H9 (cell line): ENCODE measurements at regions not wholly inside any gene's neighbourhood (a gene's known extent, or its start where the extent isn't known, plus 50 kb on each side); places are given as distances from the start of the nearest gene placed in this dataset.

Source experiments
- DNase-seq: peaks from one replicate; pipeline ENCODE4 v3.0.0-alpha.2; 2017
- H2AFZ ChIP-seq: one replicate; pipeline ENCODE4 v1.6.1; 2013; ENCODE audit warnings: mild to moderate bottlenecking, low read length, control low read depth, moderate library complexity
- H2AK5ac ChIP-seq: 2 replicates; pipeline ENCODE4 v1.6.1; 2013; ENCODE audit warnings: low read length, control low read depth, mixed read lengths; ENCODE audit not compliant: insufficient read length
- H2BK120ac ChIP-seq: one replicate; pipeline ENCODE4 v1.6.1; 2013; ENCODE audit warnings: low read depth, mild to moderate bottlenecking, low read length, control low read depth, inconsistent platforms; ENCODE audit not compliant: poor library complexity, severe bottlenecking
- H2BK12ac ChIP-seq: 2 replicates; pipeline ENCODE4 v1.6.1; 2013; ENCODE audit warnings: low read length, control low read depth, mixed read lengths, low read depth; ENCODE audit not compliant: insufficient read length
- H2BK15ac ChIP-seq: 2 replicates; pipeline ENCODE4 v1.6.1; 2013; ENCODE audit warnings: low read depth, low read length, control low read depth
- H2BK20ac ChIP-seq: one replicate; pipeline ENCODE4 v1.6.1; 2013; ENCODE audit warnings: low read depth, mild to moderate bottlenecking, low read length, control low read depth, inconsistent platforms; ENCODE audit not compliant: poor library complexity, severe bottlenecking
- H2BK5ac ChIP-seq: 2 replicates; pipeline ENCODE4 v1.6.1; 2013; ENCODE audit warnings: low read length, control low read depth, mixed read lengths; ENCODE audit not compliant: insufficient read length
- H3K14ac ChIP-seq: 2 replicates; pipeline ENCODE4 v1.6.1; 2013; ENCODE audit warnings: low read length, control low read depth; ENCODE audit not compliant: insufficient read depth
- H3K18ac ChIP-seq: 2 replicates; pipeline ENCODE4 v1.6.1; 2013; ENCODE audit warnings: low read depth, mild to moderate bottlenecking, mixed read lengths, low read length, control low read depth; ENCODE audit not compliant: insufficient read length
- H3K23ac ChIP-seq: 2 replicates; pipeline ENCODE4 v1.6.1; 2013; ENCODE audit warnings: low read length, control low read depth, mixed read lengths, low read depth; ENCODE audit not compliant: insufficient read length
- H3K23me2 ChIP-seq: 2 replicates; pipeline ENCODE4 v1.6.1; 2013; ENCODE audit warnings: low read depth, mild to moderate bottlenecking, mixed read lengths, low read length, control low read depth; ENCODE audit not compliant: insufficient read length, poor library complexity, severe bottlenecking
- H3K27ac ChIP-seq: 2 replicates; pipeline ENCODE4 v1.5.1; 2013; ENCODE audit warnings: low read length, control low read depth, mixed read lengths, low read depth; ENCODE audit not compliant: insufficient read length
- H3K27me3 ChIP-seq: 2 replicates; pipeline ENCODE4 v1.6.1; 2013; ENCODE audit warnings: low read length, control low read depth, inconsistent platforms; ENCODE audit not compliant: insufficient read depth
- H3K4ac ChIP-seq: 2 replicates; pipeline ENCODE4 v1.6.1; 2013; ENCODE audit warnings: low read depth, mild to moderate bottlenecking, control low read depth, inconsistent platforms, low read length, moderate library complexity
- H3K4me1 ChIP-seq: 2 replicates; pipeline ENCODE4 v1.6.1; 2013; ENCODE audit warnings: low read length, control low read depth, inconsistent platforms; ENCODE audit not compliant: insufficient read depth
- H3K4me2 ChIP-seq: 2 replicates; pipeline ENCODE4 v1.6.1; 2013; ENCODE audit warnings: low read length, control low read depth, mixed read lengths; ENCODE audit not compliant: insufficient read length, insufficient read depth
- H3K56ac ChIP-seq: 2 replicates; pipeline ENCODE4 v1.6.1; 2013; ENCODE audit warnings: low read depth, mild to moderate bottlenecking, mixed read lengths, low read length, control low read depth; ENCODE audit not compliant: insufficient read length
- H3K79me1 ChIP-seq: 2 replicates; pipeline ENCODE4 v1.6.1; 2013; ENCODE audit warnings: low read depth, mild to moderate bottlenecking, moderate library complexity, low read length, control low read depth, inconsistent platforms; ENCODE audit not compliant: insufficient read depth, poor library complexity, severe bottlenecking
- H3K79me2 ChIP-seq: 2 replicates; pipeline ENCODE4 v1.6.1; 2013; ENCODE audit warnings: low read length, control low read depth, inconsistent platforms; ENCODE audit not compliant: insufficient read depth
- H3K9ac ChIP-seq: 2 replicates; pipeline ENCODE4 v1.6.1; 2013; ENCODE audit warnings: low read length, control low read depth, mixed read lengths; ENCODE audit not compliant: insufficient read length; ENCODE audit errors: extremely low read depth
- H3K9me3 ChIP-seq: one replicate; pipeline ENCODE4 v1.6.1; 2013; ENCODE audit warnings: low read depth, low read length, inconsistent platforms; ENCODE audit not compliant: control insufficient read depth
- H3T11ph ChIP-seq: one replicate; pipeline ENCODE4 v1.6.1; 2013; ENCODE audit warnings: mild to moderate bottlenecking, low read length, control low read depth, inconsistent platforms
- H4K20me1 ChIP-seq: one replicate; pipeline ENCODE4 v1.6.1; 2013; ENCODE audit not compliant: control insufficient read depth, insufficient read length, insufficient read depth
- H4K5ac ChIP-seq: 2 replicates; pipeline ENCODE4 v1.6.1; 2013; ENCODE audit warnings: low read depth, mild to moderate bottlenecking, mixed read lengths, low read length, control low read depth; ENCODE audit not compliant: insufficient read length
- H4K8ac ChIP-seq: replicated peaks from 2 replicates; pipeline ENCODE4 v1.6.1; 2013; ENCODE audit warnings: low read length, control low read depth, mixed read lengths, low read depth; ENCODE audit not compliant: insufficient read length
- H4K91ac ChIP-seq: 2 replicates; pipeline ENCODE4 v1.6.1; 2013; ENCODE audit warnings: low read depth, mild to moderate bottlenecking, moderate library complexity, mixed read lengths, low read length, control low read depth; ENCODE audit not compliant: insufficient read length
- H3K27ac Mint-ChIP-seq, 3 experiments: 2 replicates in 2 of 3; 3 replicates in 1 of 3; pipeline ENCODE4 v1.8.0; 2020 to 2021; ENCODE audit warnings: mixed read lengths in 3 of 3, mild to moderate bottlenecking in 1 of 3, moderate library complexity in 1 of 3
- H3K27me3 Mint-ChIP-seq: 2 replicates; pipeline ENCODE4 v1.8.0; 2021; ENCODE audit warnings: low read depth, mild to moderate bottlenecking, moderate library complexity, mixed read lengths
- H3K36me3 Mint-ChIP-seq, 3 experiments: 2 replicates in 2 of 3; 3 replicates in 1 of 3; pipeline ENCODE4 v1.8.0; 2020 to 2021; ENCODE audit warnings: low read depth in 3 of 3, mixed read lengths in 3 of 3; ENCODE audit not compliant: insufficient read depth in 1 of 3
- H3K4me1 Mint-ChIP-seq, 2 experiments: 2 replicates each; pipeline ENCODE4 v1.8.0; 2020; ENCODE audit warnings: mixed read lengths in 2 of 2
- H3K4me3 Mint-ChIP-seq, 2 experiments: 2 replicates in 1 of 2; 3 replicates in 1 of 2; pipeline ENCODE4 v1.8.0; 2020 to 2021; ENCODE audit warnings: mild to moderate bottlenecking in 2 of 2, mixed read lengths in 2 of 2, moderate library complexity in 1 of 2
- H3K9me3 Mint-ChIP-seq, 2 experiments: 2 replicates in 1 of 2; 3 replicates in 1 of 2; pipeline ENCODE4 v1.8.0; 2020; ENCODE audit warnings: mild to moderate bottlenecking in 2 of 2, mixed read lengths in 2 of 2, moderate library complexity in 1 of 2
- CTCF ChIP-seq: fragments of 200-600 bp; sonication (generic); conservative IDR thresholded peaks from 3 replicates; pipeline ENCODE4 v1.8.0; 2021; ENCODE audit warnings: antibody characterized with exemption, mild to moderate bottlenecking
- WGBS: extraction: QIAGEN DNeasy Blood & Tissue Kit; methylation state at CpG from one replicate; pipeline ENCODE4 v1.1.7; 2013; ENCODE audit warnings: missing lambda C conversion rate, low lambda C conversion rate, mixed read lengths; ENCODE audit not compliant: insufficient read length; ENCODE audit errors: extremely low coverage; 5-methylcytosine and 5-hydroxymethylcytosine counted together

GRCh38 chr1:14236097-14236496 lies 362.4 kb upstream of the KAZN start:
- DNase-seq, result no peak

More at GRCh38 chr1:14236097-14236496, 362.4 kb upstream of the KAZN start:
- H3K23ac ChIP-seq, result no peak overlapping the region
- no peak overlapping the region for H2AK5ac ChIP-seq
- no peak overlapping the region for H4K5ac ChIP-seq
- H2BK12ac ChIP-seq, result no peak overlapping the region
- H2BK5ac ChIP-seq, result no peak overlapping the region
- no peak overlapping the region for H3K4ac ChIP-seq
- H3K23me2 ChIP-seq, result no peaks in the 10 kb centered on the region
- H3K27ac Mint-ChIP-seq, result no peak overlapping the region
- H3K4me1 Mint-ChIP-seq, result peaks cover 16 to 18% of the 10 kb centered on the region in 2 experiments
- no peaks in the 10 kb centered on the region for H3K9me3 ChIP-seq
- no peak overlapping the region for H2AFZ ChIP-seq
- H3K56ac ChIP-seq, result no peak overlapping the region
- H3K36me3 Mint-ChIP-seq, result peaks cover 0 to 4% (median 0%) of the 10 kb centered on the region in 3 experiments; a peak in 2 of 7 replicates
- H3K4me1 ChIP-seq, result no peaks in the 10 kb centered on the region
- no peak overlapping the region for H3K4me3 Mint-ChIP-seq
- no peak overlapping the region for H4K8ac ChIP-seq
- H3K27me3 Mint-ChIP-seq, result no peaks in the 10 kb centered on the region
- no peaks in the 10 kb centered on the region for H3K79me2 ChIP-seq
- H3T11ph ChIP-seq, result no peak overlapping the region
- no peak overlapping the region for H3K18ac ChIP-seq
- no peak overlapping the region for H3K9ac ChIP-seq
- no peak overlapping the region for H2BK120ac ChIP-seq
- H3K14ac ChIP-seq, result no peak overlapping the region
- H2BK20ac ChIP-seq, result no peak overlapping the region
- no CpG with 5 or more reads among the region's 2 CpGs for WGBS
- no peak overlapping the region for H3K27ac ChIP-seq
- no peaks in the 10 kb centered on the region for H4K20me1 ChIP-seq
- no peaks in the 10 kb centered on the region for H3K27me3 ChIP-seq
- no peak overlapping the region for H2BK15ac ChIP-seq
- H3K9me3 Mint-ChIP-seq, result peaks cover 0 to 3% of the 10 kb centered on the region in 2 experiments; a peak in 2 of 5 replicates
- no peaks in the 10 kb centered on the region for H3K79me1 ChIP-seq
- no peak for TF ChIP-seq CTCF
- no peak overlapping the region for H4K91ac ChIP-seq
- no peak overlapping the region for H3K4me2 ChIP-seq
